ENCODE measurements at regions not wholly inside any gene's neighbourhood (a gene's known extent, or its start where the extent isn't known, plus 50 kb on each side); places are given as distances from the start of the nearest gene placed in this dataset.

DNA sequence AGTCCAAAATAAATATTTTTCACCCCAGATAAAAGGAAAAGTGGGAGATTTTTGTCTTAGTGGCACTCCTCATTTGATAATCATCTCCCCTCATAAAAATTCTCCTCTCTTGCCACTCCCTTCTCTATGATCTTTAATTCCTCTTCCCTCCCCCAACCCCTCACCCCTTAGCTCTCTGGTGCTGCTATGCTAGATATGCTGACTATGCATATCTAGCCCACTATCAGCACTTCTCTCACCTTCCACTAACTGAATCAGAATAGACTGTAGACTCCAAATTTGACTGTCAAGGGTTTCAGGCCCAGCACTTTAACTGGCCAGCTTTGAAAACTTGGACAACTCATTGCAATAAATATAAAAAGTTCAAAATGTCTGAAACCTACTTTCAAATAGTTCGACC lies 254.2 kb downstream of the ETNK1 start:
- H3K4me1 Mint-ChIP-seq (ENCODE audit: low read depth, unreplicated experiment) = no peaks in the 10 kb centered on the region
- DNase-seq = no peak
- H3K9me3 Mint-ChIP-seq (ENCODE audit: low read depth, unreplicated experiment) = no peaks in the 10 kb centered on the region
- intact Hi-C loops (cut with micrococcal nuclease; ENCODE audit: unreplicated experiment) = no loop called here
- H3K27ac Mint-ChIP-seq (ENCODE audit: unreplicated experiment) = no peak overlapping the region
- H3K27me3 Mint-ChIP-seq (ENCODE audit: unreplicated experiment) = no peaks in the 10 kb centered on the region
- no peaks in the 10 kb centered on the region for H3K36me3 Mint-ChIP-seq (ENCODE audit: insufficient read depth, unreplicated experiment)
- TF ChIP-seq, protein P1, sequence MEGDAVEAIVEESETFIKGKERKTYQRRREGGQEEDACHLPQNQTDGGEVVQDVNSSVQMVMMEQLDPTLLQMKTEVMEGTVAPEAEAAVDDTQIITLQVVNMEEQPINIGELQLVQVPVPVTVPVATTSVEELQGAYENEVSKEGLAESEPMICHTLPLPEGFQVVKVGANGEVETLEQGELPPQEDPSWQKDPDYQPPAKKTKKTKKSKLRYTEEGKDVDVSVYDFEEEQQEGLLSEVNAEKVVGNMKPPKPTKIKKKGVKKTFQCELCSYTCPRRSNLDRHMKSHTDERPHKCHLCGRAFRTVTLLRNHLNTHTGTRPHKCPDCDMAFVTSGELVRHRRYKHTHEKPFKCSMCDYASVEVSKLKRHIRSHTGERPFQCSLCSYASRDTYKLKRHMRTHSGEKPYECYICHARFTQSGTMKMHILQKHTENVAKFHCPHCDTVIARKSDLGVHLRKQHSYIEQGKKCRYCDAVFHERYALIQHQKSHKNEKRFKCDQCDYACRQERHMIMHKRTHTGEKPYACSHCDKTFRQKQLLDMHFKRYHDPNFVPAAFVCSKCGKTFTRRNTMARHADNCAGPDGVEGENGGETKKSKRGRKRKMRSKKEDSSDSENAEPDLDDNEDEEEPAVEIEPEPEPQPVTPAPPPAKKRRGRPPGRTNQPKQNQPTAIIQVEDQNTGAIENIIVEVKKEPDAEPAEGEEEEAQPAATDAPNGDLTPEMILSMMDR (IDR thresholded peaks at IDR 0.05; ENCODE audit: unreplicated experiment) = no peak
- BruUV-seq (replicated peaks) = no TSS peak
- no peak overlapping the region for H3K4me3 Mint-ChIP-seq (ENCODE audit: low read depth, unreplicated experiment)
- CTCF ChIA-PET = no interaction called here

- Mint-ChIP-seq H3K36me3 (ENCODE audit: insufficient read depth, unreplicated experiment) (no peaks in the 10 kb centered on the region), H3K4me1 (ENCODE audit: low read depth, unreplicated experiment) (no peaks in the 10 kb centered on the region), H3K27ac (ENCODE audit: unreplicated experiment) (no peak overlapping the region), H3K9me3 (ENCODE audit: low read depth, unreplicated experiment) (no peaks in the 10 kb centered on the region), H3K4me3 (ENCODE audit: low read depth, unreplicated experiment) (no peak overlapping the region), H3K27me3 (ENCODE audit: unreplicated experiment) (no peaks in the 10 kb centered on the region)
- CTCF ChIA-PET = no interaction called here
- intact Hi-C loops (cut with micrococcal nuclease; ENCODE audit: unreplicated experiment) = no loop called here
- no peak for DNase-seq
- TF ChIP-seq, protein P1 (IDR thresholded peaks at IDR 0.05; ENCODE audit: unreplicated experiment) = no peak
- no TSS peak for BruUV-seq (replicated peaks)
Measured at GRCh38 chr12:22880331-22880730, 255.4 kb downstream of the ETNK1 start.

- no peaks in the 10 kb centered on the region for H3K36me3 Mint-ChIP-seq (ENCODE audit: insufficient read depth, unreplicated experiment)
- H3K27me3 Mint-ChIP-seq (ENCODE audit: unreplicated experiment) = no peaks in the 10 kb centered on the region
- no peak overlapping the region for H3K4me3 Mint-ChIP-seq (ENCODE audit: low read depth, unreplicated experiment)
- BruUV-seq (replicated peaks) = no TSS peak
- H3K9me3 Mint-ChIP-seq (ENCODE audit: low read depth, unreplicated experiment) = no peaks in the 10 kb centered on the region
- no peak overlapping the region for H3K27ac Mint-ChIP-seq (ENCODE audit: unreplicated experiment)
- TF ChIP-seq, protein P1 (IDR thresholded peaks at IDR 0.05; ENCODE audit: unreplicated experiment) = no peak
- no peak for DNase-seq
- no peaks in the 10 kb centered on the region for H3K4me1 Mint-ChIP-seq (ENCODE audit: low read depth, unreplicated experiment)
- intact Hi-C loops (cut with micrococcal nuclease; ENCODE audit: unreplicated experiment) = no loop called here
- CTCF ChIA-PET = no interaction called here
Measured at GRCh38 chr12:22880807-22881206, 255.8 kb downstream of the ETNK1 start.

DNA sequence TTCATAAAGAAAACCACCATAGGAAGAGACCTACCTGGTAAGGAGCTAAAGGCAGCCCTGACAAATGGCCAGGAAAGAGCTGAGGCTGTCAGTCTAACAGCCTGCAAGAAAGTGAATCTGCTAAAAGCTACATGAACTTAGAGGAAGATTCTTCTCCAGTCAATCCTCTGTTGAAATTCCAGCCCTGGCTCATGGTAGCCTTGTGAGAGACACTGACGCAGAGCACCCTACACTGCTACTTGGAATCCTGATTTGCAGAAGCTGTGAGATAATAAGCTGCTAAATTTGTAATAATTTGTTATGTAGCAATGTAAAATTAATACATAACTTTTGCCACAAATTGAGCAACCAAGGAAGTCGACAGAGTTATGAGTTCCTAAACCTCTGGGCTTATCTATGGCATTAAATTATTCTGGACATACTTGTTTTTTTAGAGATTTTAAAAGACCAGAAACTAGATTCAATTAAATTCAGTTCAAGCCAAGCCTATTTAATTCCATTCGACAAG lies 257.0 kb downstream of the ETNK1 start:
- no peaks in the 10 kb centered on the region for H3K36me3 Mint-ChIP-seq (ENCODE audit: insufficient read depth, unreplicated experiment)

More for the DNA sequence above, 257.0 kb downstream of the ETNK1 start:
- no peak for DNase-seq
- CTCF ChIA-PET = no interaction called here
- TF ChIP-seq, protein P1 (IDR thresholded peaks at IDR 0.05; ENCODE audit: unreplicated experiment) = no peak
- Mint-ChIP-seq H3K4me1 (ENCODE audit: low read depth, unreplicated experiment) (no peaks in the 10 kb centered on the region), H3K27me3 (ENCODE audit: unreplicated experiment) (no peaks in the 10 kb centered on the region), H3K27ac (ENCODE audit: unreplicated experiment) (no peak overlapping the region), H3K9me3 (ENCODE audit: low read depth, unreplicated experiment) (no peaks in the 10 kb centered on the region), H3K4me3 (ENCODE audit: low read depth, unreplicated experiment) (no peak overlapping the region)
- BruUV-seq (replicated peaks) = no TSS peak
- intact Hi-C loops (cut with micrococcal nuclease; ENCODE audit: unreplicated experiment) = no loop called here

Data from Calu3 (cell line).